RWPE1 (cell line): ENCODE measurements at regions not wholly inside any gene's neighbourhood (a gene's known extent, or its start where the extent isn't known, plus 50 kb on each side); places are given as distances from the start of the nearest gene placed in this dataset.

Source experiments
- CTCF ChIA-PET: fragments of 350-600 bp; sonication (Branson Sonifier 250); formaldehyde crosslinking; extraction: SDS; loops from one replicate; lab custom pipeline; 2021; lab: Yijun Ruan, JAX
- POLR2A ChIA-PET: fragments of 400-600 bp; formaldehyde crosslinking; extraction: SDS; loops from one replicate; lab custom pipeline; 2020; ENCODE audit warnings: antibody characterized with exemption; ENCODE audit not compliant: low non-redundant PET; lab: Yijun Ruan, JAX
- DNase-seq: peaks from one replicate; pipeline ENCODE4 v3.0.0; 2012; ENCODE audit warnings: low spot score
- H3K27ac ChIP-seq: fragments of 450-650 bp; 2 replicates; pipeline ENCODE4 v1.5.1; 2017
- CTCF ChIP-seq: fragments of 450-650 bp; conservative IDR thresholded peaks from 2 replicates; pipeline ENCODE4 v1.5.1; 2017; ENCODE audit warnings: low read depth, mild to moderate bottlenecking

- no peak overlapping the region for H3K27ac ChIP-seq
- ChIA-PET POLR2A (no interaction called here), CTCF (interaction anchor here (1.6 kb wide), 1 partner anchor 17 kb away, joined by 9 read pairs; no protein-coding TSS in a partner anchor)
- no peak for TF ChIP-seq CTCF
- no peak for DNase-seq
Measured at GRCh38 chr5:67262956-67263355, 66.4 kb upstream of the CD180 start.

- no peak for DNase-seq
- ChIA-PET POLR2A (no interaction called here), CTCF (interaction anchor here (1.3 kb wide), 1 partner anchor 990 kb away, joined by 5 read pairs; no protein-coding TSS in a partner anchor)
- TF ChIP-seq CTCF: no peak
- no peak overlapping the region for H3K27ac ChIP-seq
Measured at GRCh38 chr5:67262206-67262605, 65.6 kb upstream of the CD180 start.

- TF ChIP-seq CTCF: no peak
- no peak for DNase-seq
- ChIA-PET CTCF (interaction anchor here (0.6 kb wide), 1 partner anchor 735 kb away, joined by 5 read pairs; no protein-coding TSS in a partner anchor), POLR2A (no interaction called here)
- H3K27ac ChIP-seq: no peak overlapping the region
Measured at GRCh38 chr5:67259548-67260215, 63.1 kb upstream of the CD180 start.

- CTCF ChIA-PET: interaction anchor here (0.6 kb wide), 2 partner anchors 808 to 997 kb away, joined by 4 read pairs; no protein-coding TSS in a partner anchor
- H3K27ac ChIP-seq: peak overlapping the region; percentile 48; the same call in 1 of the 2 replicates
- peak; percentile 72 for DNase-seq
- POLR2A ChIA-PET: no interaction called here
- no peak for TF ChIP-seq CTCF
Measured at GRCh38 chr5:67257500-67257899, 60.9 kb upstream of the CD180 start.

GRCh38 chr5:67257077-67257476, 60.5 kb upstream of the CD180 start:
- peak overlapping the region; percentile 48 for H3K27ac ChIP-seq
- POLR2A ChIA-PET: no interaction called here
- TF ChIP-seq CTCF: no peak
- CTCF ChIA-PET: interaction anchor here (1.0 kb wide), 1 partner anchor 196 kb away, joined by 3 read pairs; no protein-coding TSS in a partner anchor
- no peak for DNase-seq

- POLR2A ChIA-PET: no interaction called here
- CTCF ChIA-PET: no interaction called here
- no peak for TF ChIP-seq CTCF
- H3K27ac ChIP-seq: no peak overlapping the region
- DNase-seq: no peak
Measured at GRCh38 chr5:67255881-67256280, 59.3 kb upstream of the CD180 start.
